Glutamatergic neuron (in vitro differentiated cells): ENCODE measurements at regions not wholly inside any gene's neighbourhood (a gene's known extent, or its start where the extent isn't known, plus 50 kb on each side); places are given as distances from the start of the nearest gene placed in this dataset.

Source experiments
- DNase-seq: peaks from one replicate; pipeline ENCODE4 v3.0.0; 2022
- H3K27ac Mint-ChIP-seq: one replicate; pipeline ENCODE4 v1.8.0; 2020; ENCODE audit warnings: mild to moderate bottlenecking, mixed read lengths, inconsistent platforms; ENCODE audit not compliant: unreplicated experiment
- H3K27me3 Mint-ChIP-seq: one replicate; pipeline ENCODE4 v1.8.0; 2020; ENCODE audit warnings: mild to moderate bottlenecking, moderate library complexity, mixed read lengths, inconsistent platforms; ENCODE audit not compliant: unreplicated experiment
- H3K36me3 Mint-ChIP-seq: one replicate; pipeline ENCODE4 v1.8.0; 2020; ENCODE audit warnings: mild to moderate bottlenecking, mixed read lengths, inconsistent platforms; ENCODE audit not compliant: unreplicated experiment
- H3K4me1 Mint-ChIP-seq: one replicate; pipeline ENCODE4 v1.8.0; 2020; ENCODE audit warnings: mild to moderate bottlenecking, low read depth, mixed read lengths, inconsistent platforms; ENCODE audit not compliant: unreplicated experiment
- H3K4me3 Mint-ChIP-seq: one replicate; pipeline ENCODE4 v1.8.0; 2020; ENCODE audit warnings: mild to moderate bottlenecking, mixed read lengths, inconsistent platforms; ENCODE audit not compliant: unreplicated experiment
- H3K9me3 Mint-ChIP-seq: one replicate; pipeline ENCODE4 v1.8.0; 2020; ENCODE audit warnings: mild to moderate bottlenecking, moderate library complexity, mixed read lengths, inconsistent platforms; ENCODE audit not compliant: unreplicated experiment
- CTCF ChIP-seq: fragments of 200-600 bp; sonication (generic); IDR thresholded peaks from one replicate; pipeline ENCODE4 v1.5.0; 2021; ENCODE audit not compliant: partially characterized antibody, unreplicated experiment

- Mint-ChIP-seq H3K36me3 (no peaks in the 10 kb centered on the region), H3K27ac (no peak overlapping the region), H3K4me1 (no peaks in the 10 kb centered on the region), H3K9me3 (no peaks in the 10 kb centered on the region), H3K4me3 (no peak overlapping the region), H3K27me3 (no peaks in the 10 kb centered on the region)
- no peak for DNase-seq
- no peak for TF ChIP-seq CTCF
Measured at GRCh38 chr3:26845194-26845593, 222.6 kb downstream of the LRRC3B start.

- no peaks in the 10 kb centered on the region for H3K4me1 Mint-ChIP-seq
- TF ChIP-seq CTCF: no peak
- H3K36me3 Mint-ChIP-seq: no peaks in the 10 kb centered on the region
- no peak overlapping the region for H3K27ac Mint-ChIP-seq
- no peaks in the 10 kb centered on the region for H3K27me3 Mint-ChIP-seq
- H3K4me3 Mint-ChIP-seq: no peak overlapping the region
- H3K9me3 Mint-ChIP-seq: no peaks in the 10 kb centered on the region
- no peak for DNase-seq
Measured at GRCh38 chr3:26847680-26848079, 225.1 kb downstream of the LRRC3B start.

DNA sequence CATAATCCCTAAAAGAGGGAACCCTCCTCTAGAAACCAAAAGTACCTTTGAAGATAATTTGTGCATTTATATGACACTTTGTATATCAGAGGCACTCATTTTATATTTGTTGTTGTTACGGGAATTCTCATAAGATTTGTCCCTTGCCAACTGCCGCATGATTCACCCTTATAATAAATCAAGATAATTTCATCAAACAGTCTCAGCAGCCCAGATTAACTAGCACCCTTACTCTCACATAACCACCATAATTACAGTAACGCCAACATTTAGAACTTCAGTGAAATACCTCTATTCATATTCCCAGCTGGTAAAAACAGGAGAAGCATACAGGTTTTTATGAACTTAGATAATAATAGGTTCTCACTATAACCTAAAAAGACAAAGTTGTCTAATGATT lies 271.9 kb downstream of the LRRC3B start:
- no peaks in the 10 kb centered on the region for H3K36me3 Mint-ChIP-seq
- H3K4me1 Mint-ChIP-seq: no peaks in the 10 kb centered on the region
- H3K27ac Mint-ChIP-seq: no peak overlapping the region
- DNase-seq: no peak
- no peak overlapping the region for H3K4me3 Mint-ChIP-seq
- no peaks in the 10 kb centered on the region for H3K27me3 Mint-ChIP-seq
- no peak for TF ChIP-seq CTCF
- no peaks in the 10 kb centered on the region for H3K9me3 Mint-ChIP-seq

DNA sequence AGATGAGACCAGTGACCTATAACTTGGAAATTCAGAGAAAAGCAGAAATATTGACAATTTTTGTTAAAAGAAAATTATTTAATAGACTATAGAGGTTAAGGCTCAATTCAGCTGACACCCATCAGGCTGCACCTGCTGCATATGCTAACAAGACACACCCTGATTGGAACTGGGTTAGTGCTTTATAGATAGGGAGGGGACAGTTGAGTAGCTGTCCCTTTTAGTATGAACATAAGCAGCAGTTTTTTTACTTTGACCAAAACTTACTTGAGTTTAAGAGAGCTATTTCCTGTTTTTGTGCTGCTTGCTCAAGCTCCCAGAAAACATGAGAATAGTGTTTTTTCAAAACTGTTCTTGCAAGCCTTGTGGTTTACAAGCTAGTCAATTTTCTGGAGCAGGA lies 292.6 kb downstream of the LRRC3B start:
- Mint-ChIP-seq H3K9me3 (no peaks in the 10 kb centered on the region), H3K4me3 (no peak overlapping the region), H3K4me1 (no peaks in the 10 kb centered on the region), H3K36me3 (no peaks in the 10 kb centered on the region), H3K27ac (no peak overlapping the region), H3K27me3 (no peaks in the 10 kb centered on the region)
- TF ChIP-seq CTCF: no peak
- DNase-seq: no peak

GRCh38 chr3:26920646-26921478 lies 298.3 kb downstream of the LRRC3B start:
- no peak for DNase-seq
- no peak overlapping the region for H3K27ac Mint-ChIP-seq

More at GRCh38 chr3:26920646-26921478, 298.3 kb downstream of the LRRC3B start:
- Mint-ChIP-seq H3K9me3 (no peaks in the 10 kb centered on the region), H3K4me1 (peaks cover 9% of the 10 kb centered on the region), H3K27me3 (no peaks in the 10 kb centered on the region), H3K36me3 (peaks cover 4% of the 10 kb centered on the region), H3K4me3 (no peak overlapping the region)
- no peak for TF ChIP-seq CTCF
